Fibroblast of the conjunctiva (primary cell): ENCODE measurements at regions not wholly inside any gene's neighbourhood (a gene's known extent, or its start where the extent isn't known, plus 50 kb on each side); places are given as distances from the start of the nearest gene placed in this dataset.
"Not testable (repeated sequence)": the region's sequence is repeated elsewhere in the genome, so short reads cannot be mapped to it uniquely, and the experiment has no call there.

Experiments
- DNase-seq: peaks from one replicate; pipeline ENCODE4 v3.0.0-alpha.2; 2010; ENCODE audit warnings: low read depth

DNA sequence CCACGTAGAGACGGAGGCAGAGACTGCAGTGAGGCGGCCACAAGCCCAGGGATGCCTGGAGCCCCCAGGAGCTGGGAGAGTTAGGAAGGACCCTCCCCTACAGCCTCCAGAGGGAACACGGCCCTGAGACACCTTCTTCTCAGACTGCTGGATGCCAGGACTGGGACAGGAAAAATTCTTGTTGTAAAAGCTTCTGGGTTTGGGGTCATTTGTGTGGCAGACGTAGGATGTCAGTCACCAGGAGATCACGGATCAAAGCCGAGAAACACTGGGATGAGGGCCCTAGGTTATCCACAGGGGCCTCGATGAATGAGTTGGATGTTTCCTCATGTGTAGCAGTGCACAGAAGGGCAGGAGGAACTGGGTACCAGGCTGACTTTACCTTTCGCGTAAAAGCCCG, 163.7 kb downstream of the SHOX start:
- DNase-seq: no peak

DNA sequence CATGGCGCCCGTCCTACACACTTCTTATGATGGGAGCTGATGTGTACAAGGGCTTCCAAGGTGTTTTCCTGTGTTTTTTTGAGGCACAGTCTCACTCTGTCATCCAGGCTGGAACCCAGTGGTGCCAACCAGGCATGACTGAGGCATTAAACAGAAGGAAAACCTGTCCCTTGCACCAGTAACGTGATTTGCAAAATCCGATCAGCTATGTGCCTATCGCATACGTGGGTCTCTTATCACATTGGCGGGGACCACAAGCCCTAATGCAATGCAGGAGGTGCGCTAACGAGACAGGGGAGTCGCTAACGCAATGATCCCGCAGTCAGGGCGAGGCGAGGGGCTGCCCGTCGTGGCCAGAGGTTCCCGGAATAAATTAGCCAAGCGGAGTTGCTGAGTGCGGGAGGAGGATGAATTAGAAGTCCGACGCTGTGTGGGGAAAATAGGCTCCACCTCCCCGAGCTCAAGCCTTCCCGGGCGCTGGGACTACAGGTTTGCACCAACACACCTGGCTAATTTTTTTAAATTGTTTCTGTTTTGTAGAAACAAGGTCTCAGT, 162.7 kb downstream of the SHOX start:
- DNase-seq: no peak

DNA sequence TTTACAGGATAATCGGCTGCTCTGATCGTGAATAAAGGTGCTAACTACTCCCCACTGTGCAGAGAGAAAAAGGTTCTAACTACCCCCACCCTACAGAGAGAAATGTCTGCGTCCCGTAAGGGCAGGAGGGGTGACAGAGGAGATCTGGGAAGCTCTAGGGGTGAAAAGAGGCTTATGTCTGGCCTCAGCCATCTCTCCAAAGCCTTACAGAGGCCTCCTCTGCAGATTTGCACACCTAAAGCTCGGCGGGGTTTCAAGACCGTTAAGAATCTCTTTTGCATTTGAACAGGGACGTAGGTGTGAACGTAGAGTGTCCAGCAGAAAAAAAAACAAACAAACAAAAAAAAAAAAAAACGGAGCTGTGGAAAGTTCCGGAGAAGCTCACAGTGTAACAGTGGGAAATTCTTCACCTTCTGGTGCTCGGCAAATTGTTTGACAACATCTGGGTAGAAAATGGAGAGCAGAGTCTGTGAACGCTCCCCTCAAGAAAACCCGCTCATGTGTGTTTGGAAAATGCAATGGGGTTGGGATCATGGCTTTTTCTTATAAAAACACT, 161.0 kb downstream of the SHOX start:
- no peak for DNase-seq

DNA sequence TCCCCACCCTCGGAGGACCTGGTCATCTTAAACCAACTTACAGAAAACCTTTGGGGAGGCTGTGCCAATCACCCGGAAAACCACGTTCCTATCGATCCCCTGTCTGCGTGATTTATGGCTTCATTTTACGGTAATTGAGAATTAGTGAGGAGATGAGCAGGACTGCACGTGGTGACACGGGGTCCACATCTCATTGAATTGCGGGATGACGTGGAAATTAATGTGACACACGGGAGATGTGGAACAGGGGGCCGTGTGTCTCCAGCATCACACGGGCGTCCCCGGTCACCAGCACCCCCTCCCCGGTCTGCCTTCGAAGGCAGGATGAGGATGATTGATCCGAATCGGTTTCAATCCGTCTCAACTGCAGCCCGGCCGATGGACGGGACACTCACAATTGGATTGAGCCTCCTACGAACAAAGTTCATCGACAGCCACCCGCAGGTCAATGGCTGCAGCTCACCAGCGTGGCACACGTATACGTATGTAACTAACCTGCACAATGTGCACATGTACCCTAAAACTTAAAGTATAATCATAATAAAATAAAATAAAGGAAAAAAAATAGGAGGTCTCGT, 160.3 kb downstream of the SHOX start:
- DNase-seq: no peak

DNA sequence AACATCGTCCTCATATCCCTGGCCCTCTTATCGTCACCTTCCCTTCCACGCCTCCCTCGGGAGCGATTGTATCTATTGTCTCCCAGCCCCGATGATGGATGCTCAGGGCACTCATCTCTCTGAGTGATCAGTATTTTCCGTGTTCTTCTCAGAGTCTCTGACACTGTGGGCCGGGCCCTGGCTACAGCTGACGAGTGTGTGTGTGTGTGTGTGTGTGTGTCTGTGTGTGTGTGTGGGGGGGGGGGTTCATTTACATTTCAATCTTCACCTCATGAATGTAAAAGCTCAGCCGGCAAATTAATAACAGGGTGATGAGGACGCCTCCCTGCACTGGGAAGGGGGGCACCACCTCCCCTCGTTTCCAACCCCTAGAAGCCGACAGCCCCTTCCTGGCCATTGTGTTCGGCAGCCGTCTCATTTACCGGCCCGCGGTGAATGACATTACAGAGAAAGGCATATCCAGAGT, 159.5 kb downstream of the SHOX start:
- no peak for DNase-seq

DNA sequence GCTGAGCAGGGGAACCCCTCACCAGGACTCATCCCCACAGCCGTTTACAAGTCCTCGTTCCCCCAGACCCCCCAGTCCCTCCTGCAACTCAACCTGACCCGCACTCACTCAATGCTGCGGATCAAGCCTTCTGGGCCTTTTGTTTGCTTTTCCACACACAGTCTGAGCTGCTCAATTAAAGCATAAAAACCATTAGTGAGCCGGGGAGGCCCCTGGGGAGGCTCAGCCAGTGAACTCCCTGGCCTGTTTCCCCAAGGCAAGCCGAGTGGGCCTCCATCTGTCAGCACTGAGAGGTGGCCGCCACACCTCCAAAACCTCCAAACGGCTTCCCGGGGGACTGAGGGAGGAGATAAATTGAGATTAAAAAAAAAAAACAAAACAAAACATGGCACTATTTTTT, 158.5 kb downstream of the SHOX start:
- DNase-seq: no peak

DNA sequence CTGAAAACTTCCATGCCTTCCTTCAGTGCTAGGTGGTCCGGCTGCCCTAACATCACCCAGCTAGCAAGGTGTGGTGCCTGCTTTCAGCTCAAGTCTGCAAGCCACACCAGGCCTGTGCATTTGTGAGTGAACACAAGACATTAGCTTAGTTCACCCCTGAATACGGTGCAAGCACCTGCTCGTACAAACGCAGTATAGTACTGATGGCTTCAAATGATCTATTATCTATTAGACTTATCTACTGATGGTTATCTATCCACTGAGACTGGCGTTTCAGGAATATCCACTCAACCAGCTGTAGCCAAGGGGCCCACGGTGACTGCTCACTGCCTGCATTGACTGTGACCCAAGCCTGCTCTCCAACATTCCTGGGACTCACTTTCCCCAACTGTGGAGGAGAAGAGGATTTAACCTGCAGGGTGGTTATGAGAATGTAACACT, 155.9 kb downstream of the SHOX start:
- DNase-seq: no peak

DNA sequence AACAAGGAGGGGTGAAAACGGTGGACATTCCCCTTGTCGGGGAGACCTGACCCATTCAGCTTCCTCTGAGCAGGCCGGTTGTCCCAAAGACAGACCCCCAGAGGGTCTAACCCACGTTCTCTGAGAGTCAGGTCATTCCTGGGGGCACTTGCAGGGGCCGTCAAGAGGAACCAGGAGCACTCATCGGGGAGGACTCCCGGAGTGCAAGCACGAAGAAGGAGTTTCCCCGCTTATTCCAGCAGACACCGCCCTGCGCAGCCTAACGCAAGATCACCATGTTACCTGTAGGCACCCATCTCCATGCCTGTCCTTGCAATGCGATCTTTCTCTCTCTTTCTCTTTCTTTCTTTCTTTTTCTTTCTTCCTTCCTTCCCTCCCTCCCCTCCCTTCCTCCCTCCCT, 154.2 kb downstream of the SHOX start:
- no peak for DNase-seq

DNA sequence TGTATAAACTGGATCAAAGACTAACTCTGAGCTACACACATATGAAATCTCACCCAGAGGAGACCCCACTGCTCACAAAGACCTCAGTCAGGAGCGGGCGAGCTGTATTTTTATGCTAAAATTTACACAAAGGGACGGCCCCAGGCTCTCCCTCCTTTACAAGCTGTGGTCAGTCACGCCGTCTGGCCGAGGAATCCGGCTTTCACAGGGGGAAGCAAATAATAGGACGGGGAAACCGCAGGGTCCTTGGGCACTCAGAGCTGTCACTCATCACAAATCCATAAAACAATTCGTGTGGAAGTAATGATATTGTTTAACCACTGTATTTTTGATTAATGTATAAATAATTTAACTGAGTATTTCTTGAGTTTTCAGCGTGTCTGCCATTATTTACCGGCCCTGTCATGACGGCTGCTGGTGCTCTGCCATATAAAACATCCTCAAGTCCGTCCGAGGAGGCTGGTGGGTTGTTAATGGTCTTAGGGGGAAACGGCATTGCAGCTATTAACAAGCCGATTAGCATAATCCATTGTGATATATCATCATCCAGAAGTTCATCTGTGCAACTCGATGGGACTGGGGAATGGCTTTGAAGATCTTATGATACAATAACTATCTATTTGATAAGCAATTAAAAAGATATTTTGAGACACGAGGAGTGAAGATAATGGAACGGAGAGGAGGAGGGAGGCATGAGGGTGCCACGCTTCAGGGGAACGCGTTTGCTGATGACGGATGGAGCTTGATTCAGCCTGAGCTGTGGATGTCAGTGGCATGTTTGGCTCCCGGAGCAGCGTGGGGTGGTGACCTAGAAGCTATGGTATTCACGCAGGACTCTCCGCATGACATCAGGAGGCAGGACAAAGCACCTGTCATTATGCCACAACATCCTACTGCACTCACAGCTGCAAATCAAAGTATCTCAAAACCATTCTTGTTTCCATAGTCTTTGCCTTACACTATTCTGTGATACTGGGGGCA, 150.9 kb downstream of the SHOX start:
- DNase-seq: no peak

DNA sequence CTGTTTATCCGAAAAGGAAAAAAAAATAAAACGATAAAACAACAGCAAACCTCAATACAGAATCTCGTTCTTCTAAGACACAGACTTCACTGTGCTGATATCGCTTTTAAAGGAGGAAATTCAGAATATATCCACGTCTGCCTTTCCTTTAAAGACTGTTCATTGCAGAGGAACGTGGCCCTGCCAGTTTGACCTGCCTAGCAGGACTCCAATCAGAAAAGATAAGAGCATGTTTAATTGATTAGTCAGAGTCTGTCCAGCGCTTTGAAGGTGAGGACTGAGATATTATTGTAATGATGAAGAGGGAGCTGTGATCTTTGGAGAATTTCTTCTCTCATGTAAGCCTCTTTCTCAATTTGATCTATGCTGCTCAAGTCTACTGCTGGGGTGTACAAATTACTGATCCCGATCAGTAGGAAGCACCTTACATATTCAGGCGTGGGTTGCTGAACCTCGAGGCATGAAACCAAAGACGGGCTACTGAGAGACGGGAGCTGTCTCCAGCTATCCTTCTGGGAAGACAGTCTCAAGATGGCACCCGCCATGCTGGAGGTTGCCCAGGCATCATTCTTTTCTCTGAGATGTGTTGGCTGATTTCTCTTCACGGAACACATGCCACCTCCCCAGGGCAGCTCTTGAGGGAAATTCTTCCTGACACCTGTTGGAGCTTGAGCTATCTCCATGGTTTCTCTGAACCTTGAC, 146.1 kb downstream of the SHOX start:
- no peak for DNase-seq

DNA sequence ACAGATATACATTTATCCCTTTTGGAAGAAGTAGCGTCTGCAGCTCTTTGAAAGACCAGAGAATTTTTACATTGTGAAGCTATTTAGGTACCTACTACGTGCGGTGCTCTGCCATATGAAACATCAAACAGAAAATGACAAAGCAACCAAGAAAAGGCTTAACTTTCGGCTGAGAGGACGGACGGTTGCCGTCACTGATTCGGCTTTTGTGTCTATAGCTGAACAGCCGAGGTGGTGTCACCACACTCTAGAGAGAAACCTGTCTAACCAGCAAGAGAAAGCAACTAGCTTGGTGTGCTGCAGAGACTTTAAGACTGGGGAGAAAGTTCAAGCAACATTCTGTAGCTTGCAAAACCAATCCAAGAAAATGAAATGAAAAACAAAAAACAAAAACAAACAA, 145.5 kb downstream of the SHOX start:
- DNase-seq: no peak

DNA sequence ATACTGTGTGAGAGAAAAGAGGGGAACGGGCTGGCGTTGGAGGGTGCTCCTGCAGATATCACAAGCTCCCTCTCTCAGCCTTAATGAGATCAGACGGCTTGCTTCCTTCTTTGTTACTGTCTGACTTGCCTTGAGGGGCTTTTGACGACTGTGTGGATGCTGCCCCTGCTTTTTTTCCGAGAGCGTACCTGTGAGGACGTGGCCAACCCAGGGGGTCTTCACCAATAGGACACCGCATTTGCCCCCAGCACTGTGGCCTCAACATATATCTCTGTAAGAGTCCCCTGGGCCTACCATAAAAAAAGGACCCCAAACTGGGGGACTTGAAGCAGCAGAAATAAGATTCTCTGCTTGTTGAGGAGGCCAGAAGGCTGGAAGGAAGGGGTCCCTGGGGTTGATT, 143.9 kb downstream of the SHOX start:
- DNase-seq: no peak

DNA sequence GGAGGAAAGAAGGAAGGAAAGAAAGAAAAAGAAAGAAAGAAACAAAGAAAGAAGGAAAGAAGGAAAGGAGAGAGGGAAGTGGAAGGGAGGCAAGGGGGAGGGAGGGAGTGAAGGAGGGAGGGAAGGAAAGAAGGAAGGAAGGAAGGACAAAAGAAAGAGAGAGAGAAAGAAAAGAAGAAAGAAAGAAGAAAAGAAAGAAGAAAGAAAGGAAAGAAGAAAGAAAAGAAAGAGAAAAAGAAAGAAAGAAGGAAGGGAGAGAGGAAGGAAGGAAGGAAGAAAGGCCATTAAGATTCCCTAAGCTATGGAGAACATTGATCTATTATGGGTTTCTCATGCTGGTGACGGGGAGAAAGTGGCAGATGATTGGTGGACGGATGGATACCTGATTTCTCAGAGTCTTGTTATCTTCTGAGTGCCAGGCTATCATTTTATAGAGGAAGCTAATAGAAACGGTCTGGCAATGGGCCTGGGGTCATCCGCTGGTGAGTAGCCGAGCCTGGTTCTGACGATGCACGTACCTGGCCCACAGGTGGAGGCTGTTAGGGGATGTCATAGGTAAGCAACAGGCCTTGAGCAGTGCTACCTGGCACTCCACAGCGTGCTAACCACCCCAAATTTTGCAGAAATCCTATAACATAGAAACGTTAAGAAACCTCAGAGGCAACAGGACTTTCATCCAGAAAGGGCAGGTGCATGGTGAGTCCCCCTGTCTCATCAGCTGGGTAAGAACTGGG, 142.9 kb downstream of the SHOX start:
- no peak for DNase-seq

DNA sequence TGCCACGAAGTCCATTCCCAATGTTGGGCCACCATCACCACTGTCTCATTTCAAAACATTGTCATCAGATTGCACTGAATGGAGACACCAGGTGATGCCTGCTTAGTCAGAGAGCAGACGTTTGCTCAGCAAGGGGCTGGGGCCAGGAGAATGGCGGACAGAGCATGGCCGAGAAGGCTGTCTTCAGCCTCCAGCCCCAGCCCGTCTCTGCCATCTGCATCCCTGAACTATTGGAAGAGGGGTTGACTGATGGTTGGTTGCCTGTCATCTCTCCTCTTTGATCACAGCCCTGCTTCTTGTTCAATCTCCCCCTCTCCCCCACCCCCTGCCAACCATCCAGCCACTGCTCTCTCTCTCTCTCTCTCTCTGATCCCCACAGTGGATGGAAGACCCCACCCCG, 140.9 kb downstream of the SHOX start:
- no peak for DNase-seq

DNA sequence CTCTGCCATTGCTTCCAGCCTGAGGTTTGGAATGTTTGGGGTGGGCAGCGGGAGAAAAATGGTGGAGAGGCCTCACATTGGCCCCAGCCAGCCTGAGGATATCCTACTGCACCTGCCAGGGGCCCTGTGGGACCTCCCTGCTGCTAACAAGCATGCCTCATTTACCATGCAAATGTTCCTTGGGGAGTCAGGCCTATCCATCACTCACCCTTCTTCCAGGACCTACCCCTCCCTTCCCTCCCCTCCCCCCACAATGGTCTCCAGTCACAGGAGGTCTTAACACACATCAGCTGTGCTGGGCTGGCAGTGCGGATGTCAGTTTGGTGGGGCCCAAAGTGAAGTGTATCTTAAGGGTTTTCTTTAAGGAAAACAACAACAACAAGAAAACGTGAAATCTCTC, 139.2 kb downstream of the SHOX start:
- DNase-seq: no peak

DNA sequence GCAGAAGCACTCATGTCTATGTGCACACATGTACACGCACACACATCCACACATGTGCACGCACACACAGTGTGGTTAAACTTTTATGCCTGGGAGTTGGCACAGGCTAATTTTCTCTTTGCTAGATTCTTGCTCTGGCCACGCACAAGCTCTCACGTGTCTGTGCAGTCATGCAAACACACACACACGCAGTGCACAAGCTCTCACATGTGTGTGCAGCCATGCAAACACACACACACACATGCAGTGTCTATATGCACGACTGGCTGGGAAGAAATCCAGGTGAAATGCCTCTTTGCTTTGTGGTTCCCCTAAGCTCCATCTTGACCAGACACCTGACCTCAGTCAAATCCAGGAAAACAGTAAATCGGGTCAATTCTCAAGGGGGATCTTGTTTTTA, 138.0 kb downstream of the SHOX start:
- DNase-seq: no peak

DNA sequence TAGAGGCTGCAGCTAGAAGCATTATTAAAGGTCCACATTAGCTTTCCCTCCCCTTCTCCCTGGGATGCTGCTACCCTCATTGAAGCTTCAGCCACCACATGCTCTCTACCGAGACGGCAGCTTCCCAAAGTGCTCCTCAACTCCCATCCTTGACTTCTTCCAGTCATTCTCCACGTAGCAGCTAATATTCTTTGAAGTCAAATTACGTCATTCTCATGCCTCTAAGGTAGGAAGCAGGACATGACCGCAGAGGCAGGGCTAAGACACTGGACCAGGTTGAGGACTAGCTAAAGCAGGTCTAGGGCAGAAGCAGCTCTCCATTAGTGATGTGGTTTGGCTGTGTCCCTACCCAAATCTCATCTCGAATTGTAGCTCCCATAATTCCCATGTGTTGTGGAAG, 128.3 kb downstream of the SHOX start:
- no peak for DNase-seq

DNA sequence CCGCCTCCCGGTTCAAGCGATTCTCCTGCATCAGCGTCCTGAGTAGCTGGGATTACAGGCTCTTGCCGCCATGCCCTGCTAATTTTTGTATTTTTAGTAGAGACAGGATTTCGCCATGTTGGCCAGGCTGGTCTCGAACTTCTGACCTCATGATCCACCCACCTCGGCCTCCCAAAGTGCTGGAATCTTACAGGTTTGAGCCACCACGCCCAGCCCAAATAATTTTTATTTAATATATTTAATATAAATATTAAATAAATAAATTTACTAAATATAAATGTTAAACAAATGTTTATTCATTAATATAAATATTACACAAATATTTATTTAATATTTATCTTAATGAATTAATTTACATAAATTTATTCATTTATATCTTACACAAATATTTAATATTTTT, 120.2 kb downstream of the SHOX start:
- no peak for DNase-seq

DNA sequence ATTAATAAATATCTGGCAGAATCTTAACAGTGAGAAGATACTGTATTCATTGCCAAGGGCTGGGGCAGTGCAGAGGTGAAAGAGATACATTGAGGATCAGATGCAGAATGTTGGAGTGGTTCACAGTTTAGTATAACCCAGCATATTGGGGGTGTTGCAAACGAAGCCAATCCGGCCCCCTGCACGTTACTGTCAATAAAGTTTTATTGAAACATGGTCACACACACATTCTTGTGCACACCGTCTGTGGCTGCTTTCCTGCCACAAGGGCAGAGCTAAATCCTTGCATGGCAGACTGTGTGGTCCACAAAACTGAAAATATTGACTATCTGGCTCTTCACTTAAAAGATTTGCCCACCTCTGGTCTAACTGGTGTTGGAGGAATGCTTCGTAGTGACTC, 119.7 kb downstream of the SHOX start:
- DNase-seq: no peak

DNA sequence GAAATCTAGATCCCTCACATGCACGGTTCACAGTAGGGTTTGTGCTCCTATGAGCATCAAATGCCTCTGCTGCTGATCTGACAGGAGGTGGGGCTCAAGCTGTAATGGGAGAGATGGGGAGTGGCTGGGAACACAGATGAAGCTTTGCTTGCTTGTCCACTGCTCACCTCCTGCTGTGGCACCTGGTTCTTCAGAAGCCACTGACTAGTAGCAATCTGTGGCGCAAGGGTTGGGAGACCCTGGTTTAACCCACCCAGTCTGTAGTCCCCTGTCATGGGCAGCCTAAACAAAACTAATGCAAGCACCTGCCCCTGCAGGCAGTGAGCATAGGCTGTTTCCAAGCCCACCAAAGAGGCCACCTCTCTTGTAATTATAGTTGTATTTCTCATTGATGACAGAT, 116.6 kb downstream of the SHOX start:
- no peak for DNase-seq

DNA sequence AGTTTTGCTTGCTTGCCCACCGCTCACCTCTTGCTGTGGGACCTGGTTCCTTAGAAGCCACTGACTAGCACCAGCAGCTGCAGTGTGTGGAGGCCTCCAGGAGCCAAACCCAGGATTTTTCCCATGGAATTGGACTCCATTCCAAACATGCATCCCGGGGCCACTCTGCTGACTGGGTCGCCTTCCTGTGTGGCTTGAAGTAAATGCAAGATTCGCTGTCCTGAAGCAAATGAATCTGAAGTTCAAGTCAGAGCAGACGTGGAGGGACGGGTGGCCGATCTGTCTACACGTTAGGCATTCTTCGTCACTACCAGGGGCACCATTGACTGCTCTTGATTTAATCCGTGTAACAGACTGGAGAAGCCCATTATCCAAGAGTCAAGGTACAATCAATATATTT, 109.0 kb downstream of the SHOX start:
- no peak for DNase-seq

DNA sequence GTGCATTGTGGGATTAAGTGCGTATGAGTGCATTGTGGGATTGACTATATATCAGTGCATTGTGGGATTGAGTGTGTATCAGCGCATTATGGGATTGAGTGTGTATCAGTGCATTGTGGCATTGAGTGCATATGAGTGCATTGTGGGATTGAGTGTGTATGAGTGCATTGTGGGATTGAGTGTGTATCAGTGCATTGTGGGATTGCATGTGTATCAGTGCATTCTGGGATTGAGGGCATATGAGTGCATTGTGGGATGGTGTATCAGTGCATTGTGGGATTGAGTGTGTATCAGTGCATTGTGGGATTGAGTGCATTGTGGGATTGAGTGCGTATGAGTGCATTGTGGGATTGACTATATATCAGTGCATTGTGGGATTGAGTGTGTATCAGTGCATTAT, 106.4 kb downstream of the SHOX start:
- DNase-seq: not testable (repeated sequence)
